GM12892 (cell line): ENCODE measurements at regions not wholly inside any gene's neighbourhood (a gene's known extent, or its start where the extent isn't known, plus 50 kb on each side); places are given as distances from the start of the nearest gene placed in this dataset.

Source experiments
- POLR2A ChIP-seq: IDR thresholded peaks from 2 replicates; pipeline ENCODE4 v1.6.1; 2011; ENCODE audit warnings: low read depth, low read length, control low read depth
- TAF1 ChIP-seq: IDR thresholded peaks from 2 replicates; pipeline ENCODE4 v1.6.1; 2011; ENCODE audit warnings: low read depth, mild to moderate bottlenecking, control low read depth, low read length, borderline replicate concordance

- TF ChIP-seq POLR2A (no peak), TAF1 (no peak)
Measured at GRCh38 chr20:1712634-1713624, 55.4 kb upstream of the SIRPG start.
